Testis (tissue), 2 donors: ENCODE measurements at regions not wholly inside any gene's neighbourhood (a gene's known extent, or its start where the extent isn't known, plus 50 kb on each side); places are given as distances from the start of the nearest gene placed in this dataset.

Experiments used
- DNase-seq: peaks from one replicate; pipeline ENCODE4 v3.0.0-alpha.2; 2019
- H3K27ac ChIP-seq, 2 donors: fragments of 200-600 bp; sonication (generic); one replicate each; pipeline ENCODE4 v1.5.1; 2019
- H3K27me3 ChIP-seq: fragments of 200-600 bp; sonication (generic); one replicate; pipeline ENCODE4 v1.5.1; 2019
- H3K36me3 ChIP-seq: fragments of 200-600 bp; sonication (generic); one replicate; pipeline ENCODE4 v1.5.1; 2017; ENCODE audit warnings: low read depth; ENCODE audit errors: missing control alignments
- H3K4me1 ChIP-seq: fragments of 200-600 bp; sonication (generic); one replicate; pipeline ENCODE4 v1.5.1; 2019
- H3K4me3 ChIP-seq, 2 donors: fragments of 200-600 bp; sonication (generic); one replicate each; pipeline ENCODE4 v1.5.1; 2017 to 2019
- H3K9me3 ChIP-seq: fragments of 200-600 bp; sonication (generic); one replicate; pipeline ENCODE4 v1.5.1; 2017
- POLR2A ChIP-seq: fragments of 450-650 bp; IDR thresholded peaks from one replicate; pipeline ENCODE4 v1.6.1; 2017; ENCODE audit warnings: antibody characterized with exemption, mild to moderate bottlenecking, moderate library complexity
- WGBS, 2 donors: methylation state at CpG; one replicate each; pipeline ENCODE4 v1.1.5; 2018; 5-methylcytosine and 5-hydroxymethylcytosine counted together
- intact Hi-C: fragments of 100-400 bp; cut with DNase I; formaldehyde crosslinking; loops from one replicate; pipeline ENCODE4 v1.15.1; 2023; ENCODE audit warnings: low total_unique reads
- TF ChIP-seq, protein P1 (sequence below), 3 experiments: fragments of 450-650 bp in 2 of 3; fragments of 200-600 bp in 1 of 3; sonication (generic) in 1 of 3; IDR thresholded peaks; one replicate each; pipeline ENCODE4 v1.5.1; 2016 to 2019; ENCODE audit warnings: antibody characterized with exemption in 3 of 3, mild to moderate bottlenecking in 2 of 3, moderate library complexity in 1 of 3

DNA sequence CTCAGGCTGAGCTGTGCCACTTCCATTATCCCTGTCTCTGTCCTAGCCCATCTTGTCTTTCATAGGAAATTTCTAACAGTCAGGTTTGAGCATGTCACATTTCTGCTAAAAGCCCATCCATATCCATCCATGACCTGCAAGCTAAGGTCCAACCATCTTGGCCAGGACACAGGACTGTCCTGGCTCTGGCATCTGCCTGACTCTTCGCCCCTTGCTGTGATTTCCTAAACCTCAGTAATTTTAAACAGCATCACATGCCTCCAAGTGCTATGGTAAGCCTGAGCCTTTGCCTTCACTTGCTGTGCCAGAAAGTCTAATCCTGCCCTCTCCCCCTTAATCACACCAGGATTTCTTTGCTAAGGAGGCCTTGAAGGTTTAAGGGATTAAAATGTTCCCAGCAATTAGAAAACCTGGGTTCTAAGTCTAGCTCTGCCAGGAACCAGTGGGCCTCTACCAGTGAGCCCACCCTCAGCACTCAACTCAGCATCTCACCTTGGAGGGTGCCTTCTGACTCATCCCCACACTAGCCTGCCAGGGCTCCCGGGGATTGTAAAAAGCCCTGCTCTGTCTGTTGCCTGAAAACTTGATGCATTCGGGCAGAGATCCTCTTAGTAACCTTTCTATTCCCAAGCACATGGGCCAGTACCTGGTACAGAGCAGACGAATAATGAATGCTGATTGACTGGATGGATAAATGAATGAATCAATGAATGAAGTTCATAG lies 411.0 kb downstream of the LRATD1 start:
- Histone ChIP-seq H3K4me1 (no peaks in the 10 kb centered on the region), H3K27me3 (no peaks in the 10 kb centered on the region), H3K27ac (no peak overlapping the region), H3K4me3 (no peak overlapping the region), H3K9me3 (no peaks in the 10 kb centered on the region), H3K36me3 (no peaks in the 10 kb centered on the region)
- intact Hi-C loops, result no loop called here
- DNase-seq, result no peak
- WGBS, 2 donors, result 69 to 80% methylated on average over 4 of the region's 4 CpGs
- TF ChIP-seq POLR2A, result no peak
- TF ChIP-seq, protein P1, sequence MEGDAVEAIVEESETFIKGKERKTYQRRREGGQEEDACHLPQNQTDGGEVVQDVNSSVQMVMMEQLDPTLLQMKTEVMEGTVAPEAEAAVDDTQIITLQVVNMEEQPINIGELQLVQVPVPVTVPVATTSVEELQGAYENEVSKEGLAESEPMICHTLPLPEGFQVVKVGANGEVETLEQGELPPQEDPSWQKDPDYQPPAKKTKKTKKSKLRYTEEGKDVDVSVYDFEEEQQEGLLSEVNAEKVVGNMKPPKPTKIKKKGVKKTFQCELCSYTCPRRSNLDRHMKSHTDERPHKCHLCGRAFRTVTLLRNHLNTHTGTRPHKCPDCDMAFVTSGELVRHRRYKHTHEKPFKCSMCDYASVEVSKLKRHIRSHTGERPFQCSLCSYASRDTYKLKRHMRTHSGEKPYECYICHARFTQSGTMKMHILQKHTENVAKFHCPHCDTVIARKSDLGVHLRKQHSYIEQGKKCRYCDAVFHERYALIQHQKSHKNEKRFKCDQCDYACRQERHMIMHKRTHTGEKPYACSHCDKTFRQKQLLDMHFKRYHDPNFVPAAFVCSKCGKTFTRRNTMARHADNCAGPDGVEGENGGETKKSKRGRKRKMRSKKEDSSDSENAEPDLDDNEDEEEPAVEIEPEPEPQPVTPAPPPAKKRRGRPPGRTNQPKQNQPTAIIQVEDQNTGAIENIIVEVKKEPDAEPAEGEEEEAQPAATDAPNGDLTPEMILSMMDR (IDR thresholded peaks at IDR 0.05), result no peak

DNA sequence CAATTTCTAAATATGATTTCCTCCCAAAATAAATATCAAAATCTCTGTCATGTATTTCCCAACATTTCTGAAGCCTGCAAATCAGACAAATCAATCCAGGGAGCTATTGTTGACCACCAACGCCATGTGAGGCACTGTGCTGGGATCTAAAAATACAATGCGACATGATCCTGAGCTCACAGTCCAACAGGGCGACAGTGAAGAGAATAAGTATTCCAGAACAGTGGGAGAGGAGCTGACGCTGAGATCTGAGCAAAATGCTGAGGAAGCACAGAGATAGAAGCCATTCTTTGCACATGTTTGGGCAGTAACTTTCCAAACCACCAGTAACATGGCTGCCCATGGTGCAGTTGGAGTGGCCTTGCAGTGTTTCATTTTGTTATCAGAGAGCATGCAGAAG lies 412.5 kb downstream of the LRATD1 start:
- 92 to 95% methylated on average over 4 of the region's 4 CpGs for WGBS, 2 donors
- H3K9me3 ChIP-seq, result no peaks in the 10 kb centered on the region
- no peaks in the 10 kb centered on the region for H3K4me1 ChIP-seq
- TF ChIP-seq POLR2A, result no peak
- TF ChIP-seq, protein P1 (IDR thresholded peaks at IDR 0.05), result no peak
- H3K4me3 ChIP-seq, result no peak overlapping the region
- no peaks in the 10 kb centered on the region for H3K27me3 ChIP-seq
- H3K27ac ChIP-seq, result no peak overlapping the region
- intact Hi-C loops, result no loop called here
- no peaks in the 10 kb centered on the region for H3K36me3 ChIP-seq
- DNase-seq, result no peak

DNA sequence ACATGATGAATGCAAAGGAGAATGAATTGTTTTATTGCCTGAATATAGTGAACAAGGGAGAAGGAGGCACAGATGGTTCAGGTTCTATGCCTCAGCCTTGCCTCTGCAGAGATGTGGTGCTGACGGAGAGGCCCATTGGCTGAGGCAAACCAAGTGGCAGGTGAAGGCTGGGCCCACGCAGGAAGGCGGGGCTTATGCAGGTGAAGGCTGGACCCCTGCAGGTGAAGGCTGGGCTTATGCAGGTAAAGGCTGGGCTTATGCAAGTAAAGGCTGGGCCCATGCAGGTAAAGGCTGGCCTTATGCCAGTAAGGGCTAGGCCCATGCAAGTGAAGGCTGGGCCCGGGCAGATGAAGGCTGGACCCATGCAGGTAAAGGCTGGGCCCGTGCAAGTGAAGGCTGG lies 414.7 kb downstream of the LRATD1 start:
- Histone ChIP-seq H3K9me3 (no peaks in the 10 kb centered on the region), H3K4me1 (no peaks in the 10 kb centered on the region), H3K27ac (no peak overlapping the region), H3K36me3 (no peaks in the 10 kb centered on the region), H3K27me3 (no peaks in the 10 kb centered on the region), H3K4me3 (no peak overlapping the region)
- DNase-seq, result no peak
- intact Hi-C loops, result no loop called here
- WGBS, 2 donors, result 77 to 99% methylated on average over 5 of the region's 5 CpGs
- TF ChIP-seq POLR2A, result no peak
- TF ChIP-seq, protein P1 (IDR thresholded peaks at IDR 0.05), result no peak

DNA sequence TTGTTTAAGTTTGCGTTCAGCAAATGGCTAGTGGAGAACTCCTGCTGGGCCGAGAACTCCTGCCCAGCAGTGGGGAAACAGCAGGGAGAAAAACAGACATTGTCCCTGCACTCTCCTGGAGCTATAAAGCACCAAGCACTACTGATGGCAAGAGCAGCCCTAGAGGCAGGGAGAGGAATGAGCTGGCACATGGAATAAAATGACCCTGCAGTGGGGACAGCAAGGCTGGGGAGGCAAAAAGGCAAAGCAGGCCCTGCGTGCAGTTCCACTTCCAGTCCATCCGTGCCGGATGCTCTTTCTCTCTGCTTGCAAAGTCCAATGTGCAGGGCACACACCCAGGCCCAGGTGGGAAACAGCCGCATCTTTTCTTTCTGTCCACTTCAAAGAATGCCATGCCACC lies 415.5 kb downstream of the LRATD1 start:
- no peak for DNase-seq
- Histone ChIP-seq H3K4me3 (no peak overlapping the region), H3K27me3 (no peaks in the 10 kb centered on the region), H3K27ac (no peak overlapping the region), H3K36me3 (no peaks in the 10 kb centered on the region), H3K9me3 (no peaks in the 10 kb centered on the region), H3K4me1 (no peaks in the 10 kb centered on the region)
- 85 to 92% methylated on average over 6 of the region's 6 CpGs for WGBS, 2 donors
- TF ChIP-seq, protein P1 (IDR thresholded peaks at IDR 0.05), result no peak
- no peak for TF ChIP-seq POLR2A
- intact Hi-C loops, result no loop called here
